ENCODE measurements at regions not wholly inside any gene's neighbourhood (a gene's known extent, or its start where the extent isn't known, plus 50 kb on each side); places are given as distances from the start of the nearest gene placed in this dataset.

DNA sequence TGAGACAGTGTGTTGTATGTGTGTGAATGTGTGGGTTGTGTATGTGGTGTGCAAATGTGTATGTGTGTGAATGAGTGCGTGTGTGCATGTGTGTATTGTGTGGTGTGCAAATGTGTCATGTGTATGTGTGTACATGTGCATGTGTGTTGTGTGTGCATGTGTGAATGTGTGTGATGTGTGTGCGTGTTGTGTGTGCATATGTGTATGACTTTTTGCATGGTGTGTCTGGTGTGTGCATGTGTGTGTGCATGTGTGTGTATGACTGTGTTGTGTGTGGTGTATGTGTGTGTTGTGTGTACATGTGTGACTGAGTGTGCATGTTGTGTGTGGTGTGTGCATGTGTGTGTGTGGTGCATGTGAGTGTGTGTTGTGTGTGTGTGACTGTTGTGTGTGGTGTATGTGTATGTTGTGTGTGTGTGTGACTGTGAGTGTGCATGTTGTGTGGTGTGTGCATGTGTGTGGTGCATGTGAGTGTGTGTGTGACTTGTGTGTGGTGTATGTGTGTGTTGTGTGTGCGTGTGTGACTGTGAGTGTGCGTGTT, 268.3 kb downstream of the DCDC2C start:
- Histone ChIP-seq H3K4me3 (no peak overlapping the region), H4K20me1 (no peaks in the 10 kb centered on the region), H3K27ac (no peak overlapping the region), H3K9me3 (peaks cover 21% of the 10 kb centered on the region), H3K36me3 (no peaks in the 10 kb centered on the region), H3K9ac (no peak overlapping the region), H3K4me1 (peaks cover 4% of the 10 kb centered on the region), H3K4me2 (no peak overlapping the region), H3K27me3 (no peaks in the 10 kb centered on the region)
- TF ChIP-seq Cebpa-rat (IDR thresholded peaks at IDR 0.05) = no peak

DNA sequence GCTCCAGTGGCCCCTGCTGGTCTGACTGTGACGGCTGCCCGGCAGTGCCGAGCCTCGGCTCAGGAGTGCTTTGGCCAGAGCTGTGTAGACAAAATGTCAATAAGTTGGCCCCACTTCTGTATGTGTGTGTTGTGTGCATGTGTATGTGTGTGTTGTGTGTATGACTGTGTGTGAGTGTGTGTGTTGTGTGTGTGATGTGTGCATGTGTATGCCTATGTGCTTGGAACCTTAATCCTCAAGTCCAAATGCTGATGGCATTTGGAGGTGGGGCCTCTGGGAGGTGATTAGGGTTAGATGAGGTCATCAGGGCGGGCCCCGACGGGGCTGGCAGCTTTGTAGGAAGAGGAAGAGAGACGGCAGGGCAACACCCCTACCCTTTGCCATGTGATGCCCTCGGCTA, 269.0 kb downstream of the DCDC2C start:
- Histone ChIP-seq H3K27me3 (no peaks in the 10 kb centered on the region), H3K27ac (no peak overlapping the region), H3K36me3 (no peaks in the 10 kb centered on the region), H3K4me3 (no peak overlapping the region), H3K9ac (no peak overlapping the region), H3K4me1 (no peaks in the 10 kb centered on the region), H3K9me3 (peaks cover 21% of the 10 kb centered on the region), H4K20me1 (no peaks in the 10 kb centered on the region), H3K4me2 (no peak overlapping the region)
- no peak for TF ChIP-seq Cebpa-rat (IDR thresholded peaks at IDR 0.05)

DNA sequence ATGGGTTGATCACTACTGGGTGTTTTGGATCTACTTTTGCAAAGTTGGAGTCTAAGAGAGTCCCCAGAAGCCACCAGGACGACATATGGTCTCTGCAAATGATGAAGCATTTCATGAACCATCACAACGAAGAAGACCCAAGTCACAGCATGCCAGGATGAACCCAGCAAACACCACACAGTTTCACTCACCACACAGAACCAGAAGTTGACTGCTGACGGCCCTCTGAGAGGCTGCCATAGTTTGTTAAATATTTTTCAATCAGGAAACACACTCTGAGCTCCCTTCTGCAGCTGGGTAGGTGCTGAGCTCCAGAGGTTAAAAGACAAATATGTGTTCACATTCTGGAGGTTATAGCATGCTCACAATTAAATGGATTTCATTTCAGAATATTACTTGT, 271.4 kb downstream of the DCDC2C start:
- H3K27ac ChIP-seq = no peak overlapping the region
- no peaks in the 10 kb centered on the region for H4K20me1 ChIP-seq
- H3K27me3 ChIP-seq = no peaks in the 10 kb centered on the region
- no peaks in the 10 kb centered on the region for H3K4me1 ChIP-seq
- peaks cover 19% of the 10 kb centered on the region for H3K9me3 ChIP-seq
- H3K4me2 ChIP-seq = no peak overlapping the region
- no peaks in the 10 kb centered on the region for H3K36me3 ChIP-seq
- no peak overlapping the region for H3K9ac ChIP-seq
- H3K4me3 ChIP-seq = no peak overlapping the region
- TF ChIP-seq Cebpa-rat (IDR thresholded peaks at IDR 0.05) = no peak

DNA sequence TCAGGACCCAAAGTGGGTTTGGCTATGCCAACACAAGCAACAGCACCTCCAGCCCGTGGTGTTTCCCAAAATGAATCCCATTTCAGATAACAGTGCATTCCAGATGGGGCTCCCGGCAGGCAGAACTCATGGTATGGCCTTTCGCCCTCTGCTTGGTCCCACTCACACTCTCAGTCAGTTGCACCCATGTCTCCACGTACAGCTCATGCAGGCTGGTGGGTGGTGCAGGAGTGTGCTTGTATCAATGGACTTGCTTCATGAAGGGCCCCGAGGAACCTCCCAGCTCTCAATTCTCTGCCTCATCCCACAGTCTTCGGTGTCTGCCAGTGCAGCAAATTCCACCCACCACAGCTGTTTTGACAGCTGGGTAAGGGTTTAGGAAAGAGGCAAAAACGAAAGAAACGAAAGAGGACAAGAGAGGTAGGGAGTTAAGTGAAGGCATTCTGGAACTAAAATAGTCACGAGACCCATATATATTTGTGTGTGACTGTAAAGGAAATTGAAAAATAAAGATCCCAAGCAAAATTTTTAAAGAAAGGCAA, 278.1 kb downstream of the DCDC2C start:
- no peaks in the 10 kb centered on the region for H4K20me1 ChIP-seq
- H3K36me3 ChIP-seq = no peaks in the 10 kb centered on the region
- no peaks in the 10 kb centered on the region for H3K27me3 ChIP-seq
- no peak overlapping the region for H3K27ac ChIP-seq
- peaks cover 8% of the 10 kb centered on the region for H3K9me3 ChIP-seq
- H3K4me3 ChIP-seq = no peak overlapping the region
- no peak for TF ChIP-seq Cebpa-rat (IDR thresholded peaks at IDR 0.05)
- no peak overlapping the region for H3K9ac ChIP-seq
- peaks cover 19% of the 10 kb centered on the region for H3K4me1 ChIP-seq
- peak overlapping the region; percentile 42 for H3K4me2 ChIP-seq

DNA sequence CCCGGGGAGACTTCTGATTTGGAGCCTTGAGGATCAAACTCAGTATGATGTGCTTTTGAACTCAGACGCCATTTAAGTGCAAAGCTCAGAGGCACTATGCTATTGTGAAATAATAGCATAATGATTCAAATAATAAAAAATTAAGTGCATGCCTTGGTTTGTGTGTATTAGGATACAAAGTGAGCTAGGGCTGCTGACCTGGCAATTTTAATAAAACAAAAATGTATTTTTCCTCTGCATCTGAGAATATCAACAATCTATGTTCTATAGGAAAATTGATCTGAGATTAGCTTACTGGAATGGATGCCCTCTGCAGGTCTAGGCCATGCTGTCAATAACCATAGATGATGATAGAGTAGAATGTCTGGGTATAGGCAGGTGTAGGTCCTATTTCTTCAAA, 278.8 kb downstream of the DCDC2C start:
- Histone ChIP-seq H3K4me2 (no peak overlapping the region), H3K9ac (no peak overlapping the region), H3K4me3 (no peak overlapping the region), H4K20me1 (no peaks in the 10 kb centered on the region), H3K27ac (no peak overlapping the region), H3K9me3 (peaks cover 8% of the 10 kb centered on the region), H3K27me3 (no peaks in the 10 kb centered on the region), H3K36me3 (no peaks in the 10 kb centered on the region), H3K4me1 (peaks cover 19% of the 10 kb centered on the region)
- no peak for TF ChIP-seq Cebpa-rat (IDR thresholded peaks at IDR 0.05)

DNA sequence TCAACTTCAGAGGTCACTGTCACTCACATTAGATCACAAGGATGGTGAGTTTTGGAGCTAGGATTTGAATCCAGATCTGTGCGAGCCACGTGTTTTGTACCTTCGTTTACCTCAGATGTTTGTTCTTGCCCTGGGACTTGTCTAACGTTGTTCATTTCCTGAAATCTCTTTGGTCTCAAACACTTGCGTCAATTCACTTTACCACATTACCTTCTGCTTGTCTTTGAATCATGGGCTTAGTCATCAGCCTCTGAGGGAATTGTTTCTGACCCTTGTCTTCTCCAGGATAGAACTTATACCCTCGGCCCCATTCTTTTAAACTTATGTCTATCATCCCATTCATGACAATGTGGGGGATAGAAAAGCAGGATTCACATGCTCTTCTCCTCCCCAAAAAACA, 282.7 kb downstream of the DCDC2C start:
- Histone ChIP-seq H3K4me3 (no peak overlapping the region), H3K4me2 (no peak overlapping the region), H3K4me1 (peaks cover 6% of the 10 kb centered on the region), H3K36me3 (0 out of 2 replicates have a peak, but pooled peaks cover 5% of the 10 kb centered on the region), H3K27ac (no peak overlapping the region), H3K27me3 (no peaks in the 10 kb centered on the region), H3K9ac (no peak overlapping the region), H3K9me3 (peaks cover 21% of the 10 kb centered on the region), H4K20me1 (no peaks in the 10 kb centered on the region)
- TF ChIP-seq Cebpa-rat (IDR thresholded peaks at IDR 0.05) = no peak

DNA sequence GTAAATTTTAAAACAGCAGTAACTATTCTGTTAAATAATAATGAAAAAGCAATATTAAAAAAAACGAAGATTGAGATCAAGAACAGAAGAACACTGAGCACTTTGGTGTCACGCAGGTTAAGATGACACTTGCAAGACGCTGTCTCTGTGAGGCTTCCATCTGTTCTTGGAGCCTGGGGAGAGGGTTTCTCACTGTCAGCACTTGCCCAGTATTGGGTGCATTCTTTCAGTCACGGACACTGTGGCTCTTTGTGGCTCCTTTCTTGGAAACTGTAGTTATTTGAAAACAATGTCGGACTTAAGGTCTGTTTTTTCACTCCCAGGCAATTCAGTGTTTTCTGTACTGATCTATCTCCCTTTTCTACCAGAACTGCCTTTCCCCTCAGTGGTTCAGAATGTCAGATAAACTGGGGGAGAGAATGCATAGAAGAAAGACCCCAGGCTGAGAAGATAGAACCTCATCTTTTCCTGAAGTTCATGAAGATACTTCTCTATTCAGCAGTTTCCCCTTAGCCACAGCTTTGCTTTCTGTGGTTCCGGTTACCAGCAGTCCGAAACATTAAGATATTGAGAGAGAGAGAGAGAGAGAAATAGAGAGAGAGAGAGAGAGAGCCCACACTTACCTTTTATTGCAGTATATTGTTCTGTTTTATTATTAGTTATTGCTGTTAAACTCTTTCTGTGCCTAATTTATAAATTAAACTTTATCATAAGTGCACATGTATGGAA, 283.3 kb downstream of the DCDC2C start:
- Histone ChIP-seq H3K9me3 (peaks cover 28% of the 10 kb centered on the region), H3K9ac (no peak overlapping the region), H3K4me3 (no peak overlapping the region), H3K4me2 (no peak overlapping the region), H4K20me1 (no peaks in the 10 kb centered on the region), H3K27ac (no peak overlapping the region), H3K27me3 (no peaks in the 10 kb centered on the region), H3K36me3 (0 out of 2 replicates have a peak, but pooled peaks cover 5% of the 10 kb centered on the region), H3K4me1 (no peaks in the 10 kb centered on the region)
- no peak for TF ChIP-seq Cebpa-rat (IDR thresholded peaks at IDR 0.05)

DNA sequence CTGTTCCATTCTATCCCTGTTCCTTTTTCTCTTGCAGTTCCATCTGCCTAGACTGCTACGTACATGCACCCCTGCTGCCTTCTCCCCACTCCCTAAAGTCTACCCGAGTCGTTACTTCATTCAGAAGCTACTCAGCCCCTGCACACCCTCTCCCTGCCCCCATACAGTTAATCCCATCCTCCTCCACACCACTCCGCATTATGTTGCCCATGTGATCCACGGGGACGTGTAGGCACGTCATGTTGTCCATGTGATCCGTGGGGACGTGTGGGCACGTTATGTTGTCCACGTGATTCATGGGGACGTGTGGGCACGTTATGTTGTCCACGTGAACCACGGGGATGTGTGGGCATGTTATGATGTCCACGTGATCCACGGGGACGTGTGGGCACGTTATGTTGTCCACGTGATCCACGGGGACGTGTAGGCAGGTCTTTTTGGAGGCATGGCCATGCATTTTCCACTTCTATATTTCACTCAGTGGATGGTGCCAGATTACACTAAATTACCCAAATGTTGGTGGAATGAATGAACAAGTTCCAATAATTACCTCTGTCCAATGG, 299.5 kb downstream of the DCDC2C start:
- H3K9ac ChIP-seq = no peak overlapping the region
- no peaks in the 10 kb centered on the region for H4K20me1 ChIP-seq
- H3K4me1 ChIP-seq = no peaks in the 10 kb centered on the region
- no peaks in the 10 kb centered on the region for H3K27me3 ChIP-seq
- H3K36me3 ChIP-seq = no peaks in the 10 kb centered on the region
- no peak overlapping the region for H3K27ac ChIP-seq
- no peak overlapping the region for H3K4me3 ChIP-seq
- TF ChIP-seq Cebpa-rat (IDR thresholded peaks at IDR 0.05) = no peak
- H3K4me2 ChIP-seq = no peak overlapping the region
- H3K9me3 ChIP-seq = no peaks in the 10 kb centered on the region

DNA sequence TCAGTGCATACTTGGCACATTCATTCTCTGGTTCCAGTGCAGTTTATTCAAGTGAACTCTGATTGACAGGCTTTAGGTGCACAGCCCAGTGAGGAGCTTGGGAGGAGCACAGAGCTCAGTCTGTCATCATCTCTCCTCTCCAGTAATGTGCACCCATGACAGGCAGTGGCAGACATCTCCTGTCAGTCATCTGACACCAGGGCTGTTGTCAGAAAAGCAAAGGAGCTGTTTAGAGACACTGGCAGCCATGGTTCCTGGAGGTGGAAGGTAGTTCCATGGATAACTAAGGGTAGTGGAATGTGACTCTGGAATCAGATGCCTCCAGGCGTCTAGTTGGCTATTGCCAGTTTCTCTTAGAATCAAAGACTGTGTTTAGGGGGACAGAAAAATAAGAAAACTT, 308.8 kb downstream of the DCDC2C start:
- H3K4me2 ChIP-seq = no peak overlapping the region
- no peaks in the 10 kb centered on the region for H3K27me3 ChIP-seq
- H3K9me3 ChIP-seq = peaks cover 3% of the 10 kb centered on the region
- no peaks in the 10 kb centered on the region for H3K36me3 ChIP-seq
- TF ChIP-seq Cebpa-rat (IDR thresholded peaks at IDR 0.05) = no peak
- no peak overlapping the region for H3K27ac ChIP-seq
- H3K9ac ChIP-seq = no peak overlapping the region
- H4K20me1 ChIP-seq = no peaks in the 10 kb centered on the region
- H3K4me1 ChIP-seq = no peaks in the 10 kb centered on the region
- no peak overlapping the region for H3K4me3 ChIP-seq

DNA sequence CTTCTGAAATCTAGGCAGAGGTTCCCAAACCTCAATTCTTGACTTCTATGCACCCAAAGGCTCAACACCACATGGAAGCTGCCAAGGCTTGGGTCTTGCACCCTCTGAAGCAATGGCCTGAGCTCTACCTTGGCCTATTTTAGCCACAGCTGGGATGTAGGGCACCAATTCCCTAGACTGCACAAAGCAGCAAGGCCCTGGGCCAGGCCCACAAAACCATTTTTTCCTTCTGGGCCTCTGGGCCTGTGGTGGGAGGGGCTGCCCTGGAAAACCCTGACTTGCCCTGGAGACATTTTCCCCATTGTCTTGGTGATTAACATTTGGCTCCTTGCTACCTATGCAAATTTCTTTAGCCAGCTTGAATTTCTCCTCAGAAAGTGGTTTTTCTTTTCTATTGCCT, 315.2 kb downstream of the DCDC2C start:
- Histone ChIP-seq H4K20me1 (no peaks in the 10 kb centered on the region), H3K27ac (no peak overlapping the region), H3K4me1 (peaks cover 8% of the 10 kb centered on the region), H3K36me3 (no peaks in the 10 kb centered on the region), H3K4me3 (no peak overlapping the region), H3K9ac (no peak overlapping the region), H3K9me3 (peaks cover 25% of the 10 kb centered on the region), H3K4me2 (no peak overlapping the region), H3K27me3 (no peaks in the 10 kb centered on the region)
- no peak for TF ChIP-seq Cebpa-rat (IDR thresholded peaks at IDR 0.05)
